ENCODE measurements at regions not wholly inside any gene's neighbourhood (a gene's known extent, or its start where the extent isn't known, plus 50 kb on each side); places are given as distances from the start of the nearest gene placed in this dataset.

DNA sequence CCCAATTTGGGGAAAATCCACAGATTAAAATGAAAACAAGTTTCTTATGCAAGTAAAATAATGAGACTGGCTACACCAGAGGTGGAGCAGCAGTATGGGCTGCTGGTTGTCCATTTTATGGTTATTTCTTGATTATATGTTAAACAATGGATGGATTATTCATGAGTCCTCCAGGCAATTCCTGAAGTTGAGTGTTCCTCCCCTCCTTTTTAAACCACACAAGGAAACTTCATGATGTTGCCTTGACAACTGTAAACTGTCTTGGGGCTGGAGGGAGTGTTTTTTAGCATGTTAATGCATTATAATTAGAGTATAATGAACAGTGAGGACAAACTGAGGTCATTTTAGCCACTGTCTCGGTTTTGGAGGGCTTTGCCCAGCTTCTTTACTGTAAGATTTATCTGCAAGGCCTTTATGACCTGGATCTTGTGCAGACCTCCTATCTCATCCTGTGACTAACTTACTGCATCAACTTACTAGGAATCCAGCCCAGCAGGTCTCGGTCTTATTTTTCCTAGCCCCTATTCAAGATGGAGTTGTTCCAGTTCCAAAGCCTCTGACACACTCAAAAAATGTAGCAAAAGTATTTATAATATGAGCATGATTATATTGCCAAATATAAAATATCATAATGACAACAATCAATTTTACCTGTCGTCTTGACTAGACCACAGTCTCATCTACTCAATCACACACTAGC is 534.0 kb downstream of the TMEM121 start:
- TF ChIP-seq POLR2A (IDR thresholded peaks at IDR 0.05; ENCODE audit: low read depth, low read length): no peak
- TF ChIP-seq POLR2AphosphoS5 (IDR thresholded peaks at IDR 0.05; ENCODE audit: low read depth, low read length): no peak
- no peak for TF ChIP-seq TAF1 (IDR thresholded peaks at IDR 0.05; ENCODE audit: borderline replicate concordance, low read depth, low read length)
